Adrenal gland (tissue), 5 donors: ENCODE measurements at regions not wholly inside any gene's neighbourhood (a gene's known extent, or its start where the extent isn't known, plus 50 kb on each side); places are given as distances from the start of the nearest gene placed in this dataset.

ENCODE experiments used
- POLR2A ChIP-seq, 2 donors: fragments of 450-650 bp; IDR thresholded peaks; one replicate each; pipeline ENCODE4 v1.6.1; 2017; ENCODE audit warnings: antibody characterized with exemption in 2 of 2, mild to moderate bottlenecking in 2 of 2, moderate library complexity in 1 of 2
- TF ChIP-seq, protein P1 (sequence below), 6 experiments: fragments of 450-650 bp in 4 of 6; fragments of 200-600 bp in 2 of 6; sonication (generic) in 1 of 6; IDR thresholded peaks; 1 replicate in 5 of 6; 2 replicates in 1 of 6; pipeline versions ENCODE4 v1.5.1 to v1.8.0; 2016 to 2021; ENCODE audit warnings: antibody characterized with exemption in 6 of 6, mild to moderate bottlenecking in 2 of 6, moderate library complexity in 1 of 6
- donor health status: DM: no; HTN: no; CAD: no.

DNA sequence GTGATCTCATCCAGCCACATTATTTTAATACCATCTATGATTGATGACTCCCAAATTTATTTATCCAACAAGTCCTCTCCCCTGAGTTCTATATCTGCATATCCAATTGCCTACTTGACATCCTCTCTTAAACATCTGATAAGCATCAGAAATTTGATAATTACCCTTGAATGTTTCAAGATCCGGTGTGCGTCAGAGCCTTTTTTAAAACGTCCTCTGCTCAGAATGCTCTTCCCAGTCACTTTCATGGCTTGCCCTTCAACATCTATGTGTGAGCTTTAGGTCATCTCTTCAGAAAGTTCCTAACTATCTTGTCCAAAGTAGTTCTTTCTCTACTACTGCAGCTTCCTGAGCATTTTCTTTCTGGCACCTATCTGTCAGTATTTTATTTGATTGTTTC lies 364.3 kb downstream of the PLPP3 start:
- TF ChIP-seq, protein P1, sequence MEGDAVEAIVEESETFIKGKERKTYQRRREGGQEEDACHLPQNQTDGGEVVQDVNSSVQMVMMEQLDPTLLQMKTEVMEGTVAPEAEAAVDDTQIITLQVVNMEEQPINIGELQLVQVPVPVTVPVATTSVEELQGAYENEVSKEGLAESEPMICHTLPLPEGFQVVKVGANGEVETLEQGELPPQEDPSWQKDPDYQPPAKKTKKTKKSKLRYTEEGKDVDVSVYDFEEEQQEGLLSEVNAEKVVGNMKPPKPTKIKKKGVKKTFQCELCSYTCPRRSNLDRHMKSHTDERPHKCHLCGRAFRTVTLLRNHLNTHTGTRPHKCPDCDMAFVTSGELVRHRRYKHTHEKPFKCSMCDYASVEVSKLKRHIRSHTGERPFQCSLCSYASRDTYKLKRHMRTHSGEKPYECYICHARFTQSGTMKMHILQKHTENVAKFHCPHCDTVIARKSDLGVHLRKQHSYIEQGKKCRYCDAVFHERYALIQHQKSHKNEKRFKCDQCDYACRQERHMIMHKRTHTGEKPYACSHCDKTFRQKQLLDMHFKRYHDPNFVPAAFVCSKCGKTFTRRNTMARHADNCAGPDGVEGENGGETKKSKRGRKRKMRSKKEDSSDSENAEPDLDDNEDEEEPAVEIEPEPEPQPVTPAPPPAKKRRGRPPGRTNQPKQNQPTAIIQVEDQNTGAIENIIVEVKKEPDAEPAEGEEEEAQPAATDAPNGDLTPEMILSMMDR (IDR thresholded peaks at IDR 0.05), result no peak
- TF ChIP-seq POLR2A (IDR thresholded peaks at IDR 0.05), result no peak
